ENCODE measurements at regions not wholly inside any gene's neighbourhood (a gene's known extent, or its start where the extent isn't known, plus 50 kb on each side); places are given as distances from the start of the nearest gene placed in this dataset.

- TF ChIP-seq MEF2A (IDR thresholded peaks at IDR 0.05; ENCODE audit: insufficient read depth, low read depth, low read length) (no peak), SMARCA5 (IDR thresholded peaks at IDR 0.05) (no peak), ZBTB4 (CRISPR knock-in tag; IDR thresholded peaks at IDR 0.05) (no peak)
These were observed 286.6 kb upstream of the POU5F2 start (continued) for GRCh38 chr5:94028001-94028400.

DNA sequence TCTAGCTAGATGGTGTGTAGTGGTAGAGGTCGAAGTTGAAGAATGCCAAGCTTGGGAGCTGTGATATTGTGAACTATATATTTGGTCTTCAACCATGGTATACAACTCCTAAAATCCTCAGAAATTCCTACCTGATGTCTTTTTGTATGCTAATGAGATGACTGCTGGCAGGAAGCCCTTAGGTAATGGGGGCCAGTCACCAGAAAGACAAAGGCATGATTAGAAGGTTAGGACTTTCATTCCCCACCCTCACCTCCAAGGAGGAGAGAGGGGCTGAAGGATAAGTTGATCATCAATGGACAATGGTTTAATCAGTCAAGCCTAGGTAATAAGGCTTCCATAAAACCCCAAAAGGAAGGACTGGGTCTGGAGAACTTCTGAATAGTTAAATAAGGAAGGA, 285.7 kb upstream of the POU5F2 start:
- SMC1A ChIA-PET (ENCODE audit: uncharacterized antibody, unreplicated experiment), result interaction anchor here (1.0 kb wide), 1 partner anchor 21 kb away, joined by 3 read pairs; no protein-coding TSS in a partner anchor
- CTCF ChIA-PET, result interaction anchor here (0.6 kb wide), 2 partner anchors 599 to 868 kb away, joined by 3 read pairs; no protein-coding TSS in a partner anchor
- POLR2A ChIA-PET, result no interaction called here
- H3K27me3 ChIP-seq (replicated peaks in 1 of 2; ENCODE audit: control insufficient read depth in 2 of 2, insufficient read depth in 2 of 2, low read length in 1 of 2), result no peaks in the 10 kb centered on the region
- 0 out of 4 replicates have a peak, but pooled peaks cover 0 to 3% of the 10 kb centered on the region in 2 experiments for H3K36me3 ChIP-seq (ENCODE audit: control insufficient read depth in 2 of 2, insufficient read depth in 2 of 2, low read length in 1 of 2)
- no peak overlapping the region for H3K9ac ChIP-seq (ENCODE audit: control insufficient read depth, insufficient read depth, low read length)
- 100% methylated on average over 1 of the region's 1 CpG for WGBS (ENCODE audit: insufficient coverage, insufficient replicate concordance, low lambda C conversion rate, missing lambda C conversion rate)
- H3K4me2 ChIP-seq (ENCODE audit: control insufficient read depth, insufficient read depth), result no peak overlapping the region
- no peaks in the 10 kb centered on the region for H3K4me1 ChIP-seq (ENCODE audit: control insufficient read depth, insufficient read depth, low read length)
- ATAC-seq (no peak), DNase-seq (ENCODE audit: low read depth, low spot score) (no peak), FAIRE-seq (no peak)
- no peaks in the 10 kb centered on the region for H4K20me1 ChIP-seq (ENCODE audit: control insufficient read depth, insufficient read depth)
- RAD21 ChIA-PET (ENCODE audit: unreplicated experiment), result no interaction called here
- intact Hi-C loops (cut with micrococcal nuclease; ENCODE audit: unreplicated experiment) (no loop called here), in situ Hi-C loops (cut with MboI) (no loop called here)
- no peak overlapping the region for H3K27ac ChIP-seq (ENCODE audit: control insufficient read depth, insufficient read depth)
- H3K4me3 ChIP-seq, result no peak overlapping the region
- peaks cover 1% of the 10 kb centered on the region; the same call in 1 of the 3 replicates for H3K9me3 ChIP-seq (replicated peaks; ENCODE audit: control insufficient read depth, insufficient read depth, low read length)
- H3K79me2 ChIP-seq (ENCODE audit: control insufficient read depth, insufficient read depth, low read length), result no peaks in the 10 kb centered on the region
- no peak overlapping the region for H2AFZ ChIP-seq (ENCODE audit: control insufficient read depth, low read depth, low read length)
- BruUV-seq (replicated peaks), result no TSS peak
- TF ChIP-seq, protein P1, sequence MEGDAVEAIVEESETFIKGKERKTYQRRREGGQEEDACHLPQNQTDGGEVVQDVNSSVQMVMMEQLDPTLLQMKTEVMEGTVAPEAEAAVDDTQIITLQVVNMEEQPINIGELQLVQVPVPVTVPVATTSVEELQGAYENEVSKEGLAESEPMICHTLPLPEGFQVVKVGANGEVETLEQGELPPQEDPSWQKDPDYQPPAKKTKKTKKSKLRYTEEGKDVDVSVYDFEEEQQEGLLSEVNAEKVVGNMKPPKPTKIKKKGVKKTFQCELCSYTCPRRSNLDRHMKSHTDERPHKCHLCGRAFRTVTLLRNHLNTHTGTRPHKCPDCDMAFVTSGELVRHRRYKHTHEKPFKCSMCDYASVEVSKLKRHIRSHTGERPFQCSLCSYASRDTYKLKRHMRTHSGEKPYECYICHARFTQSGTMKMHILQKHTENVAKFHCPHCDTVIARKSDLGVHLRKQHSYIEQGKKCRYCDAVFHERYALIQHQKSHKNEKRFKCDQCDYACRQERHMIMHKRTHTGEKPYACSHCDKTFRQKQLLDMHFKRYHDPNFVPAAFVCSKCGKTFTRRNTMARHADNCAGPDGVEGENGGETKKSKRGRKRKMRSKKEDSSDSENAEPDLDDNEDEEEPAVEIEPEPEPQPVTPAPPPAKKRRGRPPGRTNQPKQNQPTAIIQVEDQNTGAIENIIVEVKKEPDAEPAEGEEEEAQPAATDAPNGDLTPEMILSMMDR (IDR thresholded peaks at IDR 0.05 in 2 of 3, conservative IDR thresholded peaks at IDR 0.05 in 1 of 3; ENCODE audit: control insufficient read depth in 2 of 3, extremely low read depth in 1 of 3, insufficient read depth in 1 of 3, low read depth in 3 of 3, low read length in 3 of 3), result no peak
- TF ChIP-seq E4F1 (IDR thresholded peaks at IDR 0.05; ENCODE audit: borderline replicate concordance, partially characterized antibody) (no peak), MYC (IDR thresholded peaks at IDR 0.05; ENCODE audit: insufficient read depth, insufficient read length, insufficient replicate concordance, low read length, severe bottlenecking) (no peak), CBX3 (IDR thresholded peaks at IDR 0.05; ENCODE audit: borderline replicate concordance, low read depth) (no peak), STAT1 (conservative IDR thresholded peaks at IDR 0.05) (no peak)

Data from GM12878 (cell line).